NCI-H2171 (cell line): ENCODE measurements at regions not wholly inside any gene's neighbourhood (a gene's known extent, or its start where the extent isn't known, plus 50 kb on each side); places are given as distances from the start of the nearest gene placed in this dataset.
"Not testable (repeated sequence)": the region's sequence is repeated elsewhere in the genome, so short reads cannot be mapped to it uniquely, and the experiment has no call there.

Experiments
- DNase-seq: peaks from one replicate; lab custom pipeline; 2025; lab: John Stamatoyannopoulos, UW

DNA sequence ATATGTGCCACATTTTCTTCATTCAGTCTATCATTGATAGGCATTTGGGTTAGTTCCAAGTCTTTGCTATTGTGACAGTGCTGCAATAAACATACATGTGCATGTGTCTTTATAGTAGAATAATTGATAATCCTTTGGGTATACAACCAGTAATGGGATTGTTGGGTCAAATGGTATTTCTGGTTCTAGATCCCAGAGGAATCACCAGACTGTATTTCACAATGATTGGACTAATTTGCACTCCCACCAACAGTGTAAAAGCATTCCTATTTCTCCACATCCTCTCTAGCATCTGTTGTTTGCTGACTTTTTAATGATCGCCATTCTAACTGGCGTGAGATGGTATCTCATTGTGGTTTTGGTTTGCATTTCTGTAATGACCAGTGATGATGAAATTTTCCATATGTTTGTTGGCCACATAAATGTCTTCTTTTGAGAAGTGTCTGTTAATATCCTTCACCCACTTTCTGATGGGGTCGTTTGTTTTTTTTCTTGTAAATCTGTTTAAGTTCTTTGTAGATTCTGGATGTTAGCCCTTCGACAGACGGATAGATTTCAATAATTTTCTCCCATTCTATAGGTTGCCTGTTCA, 801.3 kb upstream of the ADAMTS5 start:
- not testable (repeated sequence) for DNase-seq

DNA sequence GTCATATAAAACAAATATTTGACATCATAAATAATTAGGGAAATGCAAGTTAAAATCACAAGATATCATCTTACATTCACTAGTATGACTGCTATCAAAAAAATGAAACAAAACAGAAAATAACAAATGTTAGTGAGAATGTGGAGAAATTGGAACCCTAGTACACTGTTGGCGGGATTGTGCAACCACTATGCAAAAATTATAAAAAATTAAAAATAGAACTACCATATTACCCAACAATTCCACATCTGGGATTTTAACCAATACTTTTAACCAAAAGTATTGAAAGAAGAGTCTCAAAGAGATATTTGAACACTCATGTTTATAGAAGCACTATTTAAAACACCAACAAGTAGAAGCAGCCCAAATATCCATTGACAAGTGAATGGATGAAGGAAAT, 797.2 kb upstream of the ADAMTS5 start:
- DNase-seq, result no peak

DNA sequence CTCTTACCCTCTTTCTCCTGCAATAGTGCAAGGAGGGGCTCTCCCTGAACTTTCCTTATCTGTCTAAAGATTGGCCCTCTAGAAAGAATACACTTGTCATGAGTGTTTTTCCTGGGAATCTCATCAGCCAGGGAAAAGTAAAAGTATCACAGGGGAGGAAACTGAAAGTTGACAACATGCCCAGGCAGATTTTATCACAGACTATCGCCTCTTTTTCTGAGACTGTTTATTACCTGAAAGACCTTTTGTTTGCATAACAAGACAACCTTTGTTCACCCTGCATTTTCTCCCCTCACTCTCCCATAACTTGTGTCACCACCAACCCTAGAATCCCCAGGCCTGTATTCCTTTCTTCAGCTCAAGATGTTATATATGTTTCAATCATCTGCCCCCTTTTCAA, 794.7 kb upstream of the ADAMTS5 start:
- DNase-seq, result no peak

DNA sequence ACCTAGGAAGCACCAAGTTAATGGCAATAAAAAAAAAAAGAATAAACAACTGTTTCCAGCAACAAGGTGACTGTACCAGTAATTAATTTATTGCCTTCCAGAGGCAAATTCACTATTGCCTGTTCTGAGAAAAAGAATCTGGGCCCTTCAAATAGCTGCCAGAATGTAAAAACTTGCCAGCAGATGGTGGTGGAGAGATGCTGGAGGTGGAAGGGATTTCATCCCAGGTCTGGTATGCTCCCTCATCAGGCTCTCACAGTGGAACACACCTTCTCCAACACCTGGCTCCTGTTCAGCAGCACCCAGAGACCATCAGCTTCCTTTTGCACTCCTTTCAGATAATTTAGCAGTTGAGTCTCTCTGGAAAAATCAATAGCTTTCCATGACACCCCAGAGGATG, 792.9 kb upstream of the ADAMTS5 start:
- DNase-seq, result no peak

DNA sequence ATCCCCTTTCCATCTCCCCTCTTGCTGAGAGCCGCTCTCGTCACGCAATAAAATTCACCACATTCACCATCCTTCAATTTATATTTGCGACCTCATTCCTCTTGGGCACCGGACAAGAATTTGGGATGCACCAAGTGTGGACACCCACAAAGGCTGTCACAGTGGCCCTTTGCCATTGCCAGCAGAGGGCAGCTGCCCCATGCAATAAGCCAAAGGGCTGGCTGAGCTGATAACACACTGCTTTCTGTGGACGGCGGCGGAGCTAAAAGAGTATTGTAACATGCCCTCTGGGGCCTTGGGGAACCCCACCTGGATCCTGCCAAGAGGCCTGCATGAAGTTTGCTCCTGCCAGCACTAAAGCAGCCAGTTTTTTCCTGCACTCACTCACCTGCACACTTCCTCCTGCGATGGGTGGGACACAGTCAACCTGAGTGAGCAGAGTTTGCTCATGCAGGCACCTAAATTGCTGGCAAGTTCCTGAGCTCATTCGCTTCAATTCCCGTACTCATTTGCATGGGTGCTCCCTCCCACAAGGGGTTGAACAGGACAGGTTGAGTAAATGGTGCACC, 792.3 kb upstream of the ADAMTS5 start:
- no peak for DNase-seq

DNA sequence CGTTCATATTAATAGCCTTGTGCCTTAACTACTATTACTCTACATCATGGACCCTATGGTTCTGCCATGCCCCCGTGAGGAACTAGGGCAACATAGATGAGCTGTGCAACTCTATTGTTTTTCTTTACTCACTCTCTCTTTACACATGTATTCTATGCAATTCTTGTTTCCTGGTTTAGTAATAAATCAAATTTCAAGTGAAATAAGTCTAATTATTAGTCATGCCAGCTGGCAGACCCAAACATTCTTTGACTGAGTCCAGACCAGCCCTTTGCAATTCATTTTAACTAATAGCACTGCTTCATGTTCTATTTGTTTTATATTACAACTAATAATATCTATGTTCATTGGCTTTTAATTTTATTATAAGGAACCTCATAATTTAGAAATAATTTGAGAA, 789.3 kb upstream of the ADAMTS5 start:
- DNase-seq, result no peak

DNA sequence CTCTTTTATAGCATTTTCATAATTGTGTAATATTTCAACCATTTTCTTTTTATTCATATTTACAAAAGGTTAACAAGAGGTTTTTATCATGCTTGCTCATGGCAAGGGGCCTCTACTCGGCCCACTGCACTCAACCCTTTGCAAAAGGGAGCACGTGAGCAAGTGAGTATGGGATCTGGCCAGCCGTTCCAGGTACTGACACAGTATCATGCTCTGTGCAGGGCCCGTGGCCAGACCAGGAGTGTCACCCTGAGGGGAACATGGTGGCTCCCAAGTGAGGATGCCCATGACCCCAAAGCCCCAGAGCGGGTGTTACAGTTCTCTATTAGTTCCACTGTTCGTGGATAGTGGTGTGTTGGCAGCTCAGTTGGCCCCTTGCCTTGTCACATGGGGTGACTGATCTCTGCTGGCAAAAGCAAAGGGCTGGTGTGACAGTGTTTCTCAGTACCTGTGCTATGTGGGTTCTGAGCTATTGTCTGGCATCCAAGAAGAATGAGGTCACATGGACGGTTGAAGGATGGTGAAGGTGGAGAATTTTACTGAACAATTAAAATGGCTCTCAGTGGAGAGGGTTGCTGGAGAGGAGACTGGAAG, 777.2 kb upstream of the ADAMTS5 start:
- DNase-seq, result no peak

DNA sequence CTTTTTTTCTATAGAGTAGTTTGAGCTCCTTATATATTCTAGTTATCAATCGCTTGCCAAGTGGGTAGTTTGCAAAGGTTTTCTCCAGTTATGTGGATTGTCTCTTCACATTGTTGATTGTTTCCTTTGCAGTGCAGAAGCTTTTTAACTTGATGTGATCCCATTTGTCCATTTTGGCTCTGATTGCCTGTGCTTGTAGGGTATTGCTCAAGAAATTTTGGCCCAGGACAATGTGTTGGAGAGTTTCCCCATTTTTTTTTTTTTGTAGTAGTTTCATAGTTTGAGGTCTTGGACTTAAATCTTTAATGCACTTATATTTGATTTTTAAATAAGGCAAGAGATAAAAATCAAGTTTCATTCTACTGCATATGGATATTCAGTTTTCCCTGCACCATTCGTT, 774.8 kb upstream of the ADAMTS5 start:
- no peak for DNase-seq

DNA sequence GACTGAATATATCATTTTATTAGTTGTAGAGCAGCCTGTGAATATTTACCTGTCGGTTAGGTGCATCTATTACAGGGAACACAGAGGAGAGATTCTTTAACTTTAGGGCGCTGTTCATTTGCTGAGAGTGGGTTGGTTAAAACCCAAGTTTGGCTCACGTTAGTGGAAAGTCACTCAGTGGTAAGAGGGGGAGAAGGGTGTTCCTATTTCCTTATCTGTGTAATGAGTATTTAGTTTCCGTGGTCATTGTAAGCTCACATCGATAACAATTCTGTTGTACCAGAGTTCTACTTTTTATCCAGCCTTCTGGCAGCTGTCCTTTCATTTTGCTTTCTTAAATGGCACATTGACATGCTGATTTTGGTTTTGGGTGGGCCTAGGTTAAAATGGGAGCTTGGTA, 773.2 kb upstream of the ADAMTS5 start:
- no peak for DNase-seq

DNA sequence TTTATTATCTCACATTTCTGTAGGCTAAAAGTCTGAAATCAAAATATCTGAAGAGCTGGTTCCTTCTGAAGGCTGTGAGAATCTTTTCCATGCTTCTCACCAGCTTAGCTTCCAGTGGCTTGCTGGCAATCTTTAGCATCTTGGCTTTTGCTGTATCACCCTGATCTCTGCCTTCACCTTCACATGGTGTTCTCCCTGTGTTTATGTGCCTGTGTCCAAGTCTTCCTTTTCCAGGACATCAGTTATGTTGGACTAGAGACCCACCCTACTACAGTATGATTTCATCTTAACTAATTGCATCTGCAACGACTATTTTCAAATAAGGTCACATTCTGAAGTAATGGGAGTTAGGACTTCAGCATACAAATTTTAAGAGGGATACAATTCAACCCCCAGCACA, 772.3 kb upstream of the ADAMTS5 start:
- DNase-seq, result no peak

DNA sequence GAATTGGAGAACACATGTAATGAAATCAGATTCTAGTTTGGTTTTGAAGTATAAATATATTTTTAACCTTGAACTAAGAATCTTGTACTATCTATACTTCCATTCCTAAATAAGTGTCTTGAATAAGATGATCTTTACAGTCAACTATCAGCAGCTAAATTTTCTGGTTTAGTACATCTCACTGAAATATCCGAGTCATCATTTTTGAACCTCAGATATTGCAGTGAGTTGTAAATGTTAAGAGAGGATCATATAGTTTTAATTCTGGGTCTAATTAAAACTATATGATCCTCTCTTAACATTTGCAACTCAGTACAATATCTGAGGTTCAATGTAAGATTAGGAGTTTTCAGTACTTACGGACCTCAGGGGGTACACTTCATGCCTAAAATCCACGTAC, 768.8 kb upstream of the ADAMTS5 start:
- no peak for DNase-seq

DNA sequence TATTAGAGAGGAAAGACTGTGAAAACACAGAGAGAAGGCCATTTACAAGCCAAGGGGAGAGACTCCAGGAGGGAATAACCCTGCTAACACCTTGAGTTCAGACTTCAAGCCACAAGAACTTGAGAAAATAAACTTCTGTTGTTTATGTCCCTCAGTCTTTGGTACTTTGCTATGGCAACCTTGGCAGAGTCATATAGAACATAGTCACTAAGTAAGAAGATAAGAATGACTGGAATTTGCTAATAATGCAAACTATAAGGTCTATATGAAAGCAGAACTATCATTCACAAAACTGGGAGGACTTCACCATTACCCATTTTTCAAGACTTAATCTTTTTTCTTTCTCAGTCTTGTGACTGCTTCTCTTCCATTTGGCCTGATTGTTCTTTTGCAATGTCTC, 767.3 kb upstream of the ADAMTS5 start:
- DNase-seq, result no peak

DNA sequence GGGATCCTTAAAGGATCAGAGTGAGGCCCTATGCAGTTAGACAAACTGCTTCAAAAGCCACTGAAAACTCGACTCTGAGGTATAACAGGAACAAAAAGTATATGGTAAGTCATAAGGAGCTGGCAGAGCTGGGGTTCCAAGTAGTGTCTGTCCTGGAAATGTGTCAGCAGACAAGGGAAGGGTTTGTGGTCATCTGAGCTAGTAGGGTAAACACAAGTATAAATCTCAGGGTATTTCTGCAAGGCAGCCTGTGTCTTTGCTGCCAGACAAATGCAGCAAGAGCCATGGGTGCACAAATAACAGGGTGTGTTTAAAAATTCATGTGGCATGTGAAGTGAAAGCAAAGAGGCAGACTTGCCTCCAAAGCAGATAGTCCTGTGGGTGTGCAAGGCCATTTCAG, 759.0 kb upstream of the ADAMTS5 start:
- no peak for DNase-seq

DNA sequence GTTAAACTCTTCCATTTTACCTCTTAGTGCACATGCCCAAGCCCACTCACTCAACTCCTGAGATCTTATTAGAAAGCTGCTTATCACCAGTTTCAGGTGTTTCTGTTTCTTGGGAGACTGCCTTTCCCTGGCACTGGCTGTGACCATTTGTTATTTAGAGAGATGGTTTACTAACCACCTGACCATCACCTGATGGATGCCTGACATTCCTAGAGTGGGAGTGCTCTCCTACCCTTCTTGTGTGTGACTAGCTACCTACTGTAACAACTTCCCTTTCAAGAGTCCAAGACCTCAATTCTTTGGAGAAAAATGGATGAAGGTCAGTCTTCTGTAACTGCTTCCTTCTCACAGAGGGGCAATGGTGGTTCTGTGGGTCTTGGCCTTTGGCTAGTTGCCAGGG, 755.2 kb upstream of the ADAMTS5 start:
- no peak for DNase-seq

DNA sequence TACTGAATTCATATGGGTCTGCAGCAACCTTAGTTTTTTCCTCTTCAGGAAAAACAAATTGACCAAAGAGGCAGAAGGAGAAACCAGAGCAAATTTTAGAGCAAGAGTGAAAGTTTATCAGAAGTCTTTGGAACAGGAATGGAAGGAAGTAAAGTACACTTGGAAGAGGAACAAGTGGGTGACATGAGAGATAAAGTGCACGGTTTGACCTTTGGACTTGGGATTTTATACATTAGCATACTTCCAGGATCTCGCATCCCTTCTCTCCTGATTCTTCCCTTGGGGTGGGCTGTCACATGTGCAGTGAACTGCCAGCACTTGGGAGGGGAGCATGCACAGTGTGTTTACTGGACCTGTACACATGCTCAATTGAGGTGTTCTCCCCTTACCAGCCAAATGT, 754.8 kb upstream of the ADAMTS5 start:
- DNase-seq, result no peak

DNA sequence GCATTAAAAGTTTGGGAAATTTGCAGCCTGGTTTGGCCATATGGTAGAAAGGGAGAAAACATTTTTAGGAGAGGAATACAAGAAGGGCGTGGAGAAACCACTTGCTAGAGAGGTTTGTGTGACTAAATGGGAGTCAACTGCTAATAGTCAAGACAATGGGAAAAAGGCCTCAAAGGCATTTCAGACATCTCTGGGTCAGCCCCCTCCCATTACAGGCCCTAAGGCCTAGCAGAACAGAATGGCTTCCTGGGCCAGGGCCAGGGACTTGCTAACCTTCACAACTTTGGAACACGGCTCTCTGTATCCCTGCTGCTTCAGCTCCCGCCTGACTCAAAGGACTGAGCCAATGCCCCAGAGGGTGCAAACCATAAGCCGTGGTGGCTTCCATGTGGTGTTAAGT, 752.3 kb upstream of the ADAMTS5 start:
- DNase-seq, result no peak

DNA sequence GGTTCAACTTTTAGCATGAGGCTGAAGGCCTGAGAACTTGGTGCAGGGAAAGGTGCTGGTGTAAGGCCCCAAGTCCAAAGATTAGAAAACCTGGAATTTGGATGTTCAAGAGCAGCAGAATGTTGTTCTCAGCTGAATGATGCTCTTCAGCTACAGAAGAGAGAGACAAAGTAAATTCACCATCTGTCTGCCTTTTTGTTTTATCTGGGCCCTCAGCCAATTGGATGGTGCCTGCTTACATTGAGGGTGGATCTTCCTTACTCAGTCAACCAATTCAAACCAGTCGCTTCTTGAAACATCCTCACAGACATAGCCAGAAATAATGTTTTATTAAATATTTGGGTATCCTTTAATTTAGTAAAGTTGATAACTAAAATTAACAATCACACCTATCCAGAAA, 748.2 kb upstream of the ADAMTS5 start:
- no peak for DNase-seq

DNA sequence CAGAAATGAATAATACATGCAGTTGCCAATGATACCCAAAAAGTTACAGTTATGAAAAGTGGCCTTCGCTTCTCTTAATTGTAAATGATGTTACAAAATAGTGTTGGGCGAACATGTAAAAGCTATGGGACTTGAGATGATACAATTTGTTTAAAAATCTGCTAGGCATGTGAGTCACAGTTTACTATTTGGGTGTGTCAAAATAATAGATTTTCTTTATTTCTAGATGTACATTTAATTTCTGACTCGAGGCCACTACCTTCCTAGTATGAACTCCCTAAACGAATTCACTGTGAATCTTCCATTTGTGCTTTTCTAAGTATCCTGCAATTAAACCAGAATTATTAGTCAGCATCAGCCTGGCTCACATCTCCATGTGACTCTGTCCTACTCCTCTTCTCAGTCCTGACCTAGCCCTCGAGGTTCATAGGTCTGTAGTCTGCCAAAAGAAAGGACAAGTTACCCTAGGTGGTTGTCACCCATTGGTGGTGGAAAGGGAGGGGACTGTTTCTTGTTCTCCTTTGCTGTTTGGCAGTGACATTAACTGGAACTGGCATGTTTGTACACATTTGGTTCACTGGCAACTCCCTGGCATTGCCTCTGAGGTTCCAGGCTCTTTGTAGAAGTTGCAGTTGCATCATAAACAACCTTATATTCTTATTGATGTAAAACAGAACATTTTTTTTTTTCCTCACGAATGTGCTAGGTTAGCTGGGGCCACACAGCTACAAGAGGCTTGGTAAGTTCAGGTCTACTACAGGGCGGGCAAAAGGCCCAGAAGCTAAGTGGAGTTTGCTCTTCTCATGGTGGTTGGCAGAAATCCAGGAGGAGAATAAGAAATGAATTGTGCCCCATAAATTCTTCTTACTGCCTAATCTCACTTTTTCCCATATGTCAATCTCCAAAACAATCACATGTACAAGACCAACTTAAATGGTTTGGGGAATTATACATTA, 746.5 kb upstream of the ADAMTS5 start:
- no peak for DNase-seq

DNA sequence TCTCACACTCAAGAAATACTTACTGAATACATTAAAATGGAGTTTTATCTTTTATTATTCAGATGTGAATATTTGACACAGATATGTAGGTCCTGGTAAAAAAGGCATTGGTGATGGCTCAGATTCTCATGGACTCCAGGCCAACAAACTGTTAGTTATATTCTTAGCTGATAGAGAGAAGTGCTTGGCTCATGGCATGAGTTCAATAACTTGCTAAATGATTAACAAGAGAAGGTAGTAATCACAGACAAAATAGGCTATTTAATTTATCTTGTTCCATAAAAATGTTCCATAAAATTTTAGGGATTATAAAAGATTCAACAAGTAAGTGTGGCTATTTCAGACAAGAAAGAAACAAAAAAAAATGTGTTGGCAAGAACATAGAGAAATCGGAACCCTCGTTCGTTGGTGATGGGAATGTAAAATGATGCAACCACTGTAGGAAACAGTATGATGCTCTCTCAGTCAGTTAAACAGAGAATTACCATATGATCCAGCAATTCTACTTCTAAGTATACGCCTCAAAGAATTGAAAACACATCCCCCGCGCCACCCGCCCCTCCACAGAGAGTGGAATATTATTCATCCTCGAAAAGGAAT, 737.8 kb upstream of the ADAMTS5 start:
- DNase-seq, result no peak

DNA sequence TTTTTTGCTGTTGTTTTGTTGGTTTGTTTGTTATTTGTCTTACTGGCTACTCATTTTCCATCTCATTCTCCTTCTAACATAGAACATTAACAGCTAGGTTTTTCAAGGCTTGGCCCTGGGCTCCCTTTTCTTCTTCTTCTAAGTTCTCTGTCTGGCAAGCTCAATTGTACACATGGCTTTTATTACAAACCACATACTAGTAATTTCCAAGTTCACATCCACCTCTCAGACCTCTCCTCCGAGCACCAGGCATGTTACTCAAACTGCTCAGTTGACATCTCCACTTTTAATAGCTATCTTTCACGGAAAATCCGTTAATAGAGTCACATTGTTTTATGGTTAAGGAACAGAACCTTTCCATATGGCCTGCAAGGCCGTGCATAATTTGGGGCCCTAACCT, 736.9 kb upstream of the ADAMTS5 start:
- DNase-seq, result no peak

DNA sequence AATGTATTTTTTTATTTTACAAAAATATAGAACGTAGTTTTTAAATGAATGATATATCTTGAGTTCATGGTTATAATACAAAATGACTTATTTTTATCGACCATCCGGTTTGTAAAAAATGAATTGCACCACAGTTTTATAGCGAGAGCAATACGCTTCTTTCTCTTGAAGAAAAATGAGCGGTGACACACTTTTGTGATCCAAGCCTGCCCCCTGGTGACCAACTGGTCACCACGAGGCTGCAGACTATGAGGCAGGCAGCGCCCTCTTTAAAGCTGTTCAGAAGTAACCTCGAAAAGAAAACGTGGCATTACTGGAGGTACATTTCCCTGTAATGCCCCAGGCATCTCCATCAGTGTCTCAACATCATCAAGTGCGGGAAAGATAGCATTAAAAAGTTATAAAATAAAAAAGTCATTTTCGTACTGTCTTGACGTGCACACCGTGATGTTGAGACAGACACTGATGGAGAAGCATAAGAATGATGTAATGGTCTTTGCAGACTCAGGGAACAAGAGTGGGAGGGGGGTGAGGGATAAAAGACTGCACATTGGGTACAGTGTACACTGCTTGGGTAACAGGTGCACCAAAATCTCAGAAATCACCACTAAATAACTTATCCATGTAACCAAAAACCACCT, 734.2 kb upstream of the ADAMTS5 start:
- DNase-seq, result peak; percentile 74

DNA sequence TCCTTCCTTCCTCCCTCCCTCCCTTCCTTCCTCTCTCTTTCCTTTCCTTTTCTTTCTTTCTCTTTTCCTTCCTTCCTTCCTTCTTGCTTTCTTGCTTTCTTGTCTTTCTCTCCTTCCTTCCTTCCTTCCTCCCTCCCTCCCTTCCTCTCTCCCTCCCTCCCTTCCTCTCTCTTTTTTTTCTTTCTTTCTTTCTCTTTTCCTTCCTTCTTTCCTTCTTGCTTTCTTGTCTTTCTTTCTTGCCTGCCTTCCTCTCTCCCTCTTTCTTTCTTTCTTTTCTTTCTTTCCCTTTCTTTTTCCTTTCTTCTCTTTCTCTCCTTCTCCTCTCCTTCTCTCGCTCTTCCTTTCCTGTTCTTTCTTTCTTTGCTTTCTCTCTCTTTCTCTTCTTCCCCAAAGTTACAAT, 728.4 kb upstream of the ADAMTS5 start:
- no peak for DNase-seq
